ENCODE measurements at regions not wholly inside any gene's neighbourhood (a gene's known extent, or its start where the extent isn't known, plus 50 kb on each side); places are given as distances from the start of the nearest gene placed in this dataset.
A peak's percentile ranks its signal among the peaks of the same experiment; 100 is the strongest.
"Not testable (repeated sequence)": the region's sequence is repeated elsewhere in the genome, so short reads cannot be mapped to it uniquely, and the experiment has no call there.

- DNase-seq = no peak
Measured at GRCh38 chr7:106448346-106448991, 163.7 kb upstream of the NAMPT start.

GRCh38 chr7:106447318-106447847 is 162.6 kb upstream of the NAMPT start:
- no peak for DNase-seq

DNA sequence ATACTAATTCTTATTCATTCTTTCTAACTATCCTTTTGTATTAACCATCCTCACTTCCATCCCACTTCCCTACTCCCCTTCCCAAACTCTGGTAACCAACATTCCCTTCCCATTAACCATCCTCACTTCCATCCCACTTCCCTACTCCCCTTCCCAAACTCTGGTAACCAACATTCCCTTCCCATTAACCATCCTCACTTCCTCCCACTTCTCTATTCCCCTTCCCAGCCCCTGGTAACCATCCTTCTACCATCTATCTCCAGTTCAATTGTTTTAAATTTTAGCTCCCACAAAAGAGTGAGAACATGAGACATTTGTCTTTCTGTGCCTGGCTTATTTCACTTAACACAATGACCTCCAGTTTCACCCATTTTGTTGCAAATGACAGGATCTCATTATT is 160.6 kb upstream of the NAMPT start:
- not testable (repeated sequence) for DNase-seq

DNA sequence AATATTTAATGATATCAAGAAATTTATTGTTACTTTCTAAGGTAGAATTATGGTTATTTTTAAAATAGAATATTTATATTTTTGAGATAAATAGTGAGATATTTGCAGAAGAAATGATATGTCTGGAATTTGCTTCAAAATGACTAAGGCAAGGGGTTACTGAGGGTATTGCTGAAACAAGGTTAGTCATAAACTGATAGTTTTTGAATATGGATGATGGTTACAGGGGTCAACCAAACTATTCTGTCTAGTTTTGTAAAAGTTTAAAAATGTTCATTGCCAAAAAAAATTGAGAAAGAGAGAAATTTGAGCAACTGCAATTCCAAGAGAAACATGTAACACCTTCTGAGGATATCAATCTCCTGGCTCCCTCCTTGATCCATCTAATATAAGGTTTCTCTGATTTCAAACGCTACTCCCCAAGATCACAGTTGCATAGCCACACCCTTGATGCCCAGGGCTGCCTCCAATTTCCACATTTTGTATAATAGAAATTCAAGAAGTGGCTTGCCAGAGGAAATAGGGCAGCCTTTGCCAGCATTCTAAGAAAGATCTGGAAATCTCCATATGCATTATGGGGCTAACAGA is 159.4 kb upstream of the NAMPT start:
- DNase-seq = no peak

GRCh38 chr7:106443156-106443555 is 158.4 kb upstream of the NAMPT start:
- no peak for DNase-seq

- no peak for DNase-seq
Measured at GRCh38 chr7:106442476-106442875, 157.7 kb upstream of the NAMPT start.

- DNase-seq = not testable (repeated sequence)
Measured at GRCh38 chr7:106441343-106441742, 156.6 kb upstream of the NAMPT start.

DNA sequence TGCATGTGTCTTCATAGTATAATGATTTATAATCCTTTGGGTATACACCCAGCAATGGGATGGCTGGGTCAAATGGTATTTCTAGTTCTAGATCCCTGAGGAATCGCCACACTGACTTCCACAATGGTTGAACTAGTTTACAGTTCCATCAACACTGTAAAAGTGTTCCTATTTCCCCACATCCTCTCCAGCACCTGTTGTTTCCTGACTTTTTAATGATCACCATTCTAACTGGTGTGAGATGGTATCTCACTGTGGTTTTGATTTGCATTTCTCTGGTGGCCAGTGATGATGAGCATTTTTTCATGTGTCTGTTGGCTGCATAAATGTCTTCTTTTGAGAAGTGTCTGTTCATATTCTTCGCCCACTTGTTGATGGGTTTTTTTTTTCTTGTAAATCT is 152.2 kb upstream of the NAMPT start:
- DNase-seq = not testable (repeated sequence)

DNA sequence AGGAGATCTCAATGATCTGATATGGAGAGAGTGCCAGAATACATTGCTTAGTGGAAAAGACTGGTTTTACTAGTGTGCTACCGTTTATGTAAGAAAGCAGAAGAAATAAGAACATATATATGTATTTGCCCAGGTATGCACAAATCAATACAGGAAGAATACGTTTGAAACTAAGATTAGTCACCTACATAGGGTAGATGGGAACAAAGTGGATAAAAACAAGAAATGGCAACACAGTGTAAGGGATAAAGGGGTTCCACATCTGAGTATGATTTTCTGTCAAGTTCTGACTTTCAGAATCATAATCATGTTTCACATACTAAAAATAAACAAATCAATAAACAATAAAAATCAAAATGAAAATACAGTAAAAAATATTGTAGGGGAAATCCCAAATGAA is 148.6 kb upstream of the NAMPT start:
- no peak for DNase-seq

GRCh38 chr7:106430535-106431455 is 146.0 kb upstream of the NAMPT start:
- DNase-seq = peak in 1 of 14 donors; percentile 19

GRCh38 chr7:106430103-106430502 is 145.3 kb upstream of the NAMPT start:
- DNase-seq = no peak

GRCh38 chr7:106426803-106427202 is 142.0 kb upstream of the NAMPT start:
- DNase-seq = no peak

DNA sequence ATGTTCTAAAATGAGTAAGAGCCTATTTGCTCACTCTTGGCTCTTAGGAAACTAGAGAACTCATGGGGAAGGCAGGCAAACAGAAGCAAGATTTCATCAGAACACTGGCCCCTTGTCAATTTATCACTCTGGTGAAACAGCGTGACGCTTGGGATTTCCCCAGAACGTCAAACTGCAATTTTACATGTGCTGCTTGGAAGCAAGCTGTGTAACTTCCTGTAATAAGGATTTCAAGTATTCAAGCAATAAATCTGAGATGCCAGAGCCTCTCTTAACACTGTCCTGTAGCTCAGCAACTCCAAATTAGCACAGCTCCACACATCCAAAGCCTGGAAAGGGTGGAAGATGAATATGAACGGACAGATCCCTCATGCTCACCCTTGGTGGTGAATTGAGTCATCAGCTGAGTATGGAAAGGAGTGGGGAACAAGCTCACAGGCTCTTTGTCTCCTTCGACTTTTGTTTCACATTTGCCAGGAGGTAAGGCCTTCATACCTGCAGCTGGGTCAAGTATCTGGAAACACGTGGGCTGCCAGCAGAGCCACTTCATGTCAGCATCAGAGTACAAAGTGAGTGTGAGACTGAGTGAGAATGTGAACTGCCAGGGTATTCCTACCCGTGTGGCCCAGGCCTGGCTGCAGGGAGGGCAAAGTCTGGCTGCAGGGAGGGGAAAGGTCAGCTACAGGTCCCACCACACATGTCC is 140.4 kb upstream of the NAMPT start:
- peak in 7 of 14 donors; percentile 7 to 69 (median 23) for DNase-seq

GRCh38 chr7:106424476-106425016 is 139.8 kb upstream of the NAMPT start:
- DNase-seq = no peak

DNA sequence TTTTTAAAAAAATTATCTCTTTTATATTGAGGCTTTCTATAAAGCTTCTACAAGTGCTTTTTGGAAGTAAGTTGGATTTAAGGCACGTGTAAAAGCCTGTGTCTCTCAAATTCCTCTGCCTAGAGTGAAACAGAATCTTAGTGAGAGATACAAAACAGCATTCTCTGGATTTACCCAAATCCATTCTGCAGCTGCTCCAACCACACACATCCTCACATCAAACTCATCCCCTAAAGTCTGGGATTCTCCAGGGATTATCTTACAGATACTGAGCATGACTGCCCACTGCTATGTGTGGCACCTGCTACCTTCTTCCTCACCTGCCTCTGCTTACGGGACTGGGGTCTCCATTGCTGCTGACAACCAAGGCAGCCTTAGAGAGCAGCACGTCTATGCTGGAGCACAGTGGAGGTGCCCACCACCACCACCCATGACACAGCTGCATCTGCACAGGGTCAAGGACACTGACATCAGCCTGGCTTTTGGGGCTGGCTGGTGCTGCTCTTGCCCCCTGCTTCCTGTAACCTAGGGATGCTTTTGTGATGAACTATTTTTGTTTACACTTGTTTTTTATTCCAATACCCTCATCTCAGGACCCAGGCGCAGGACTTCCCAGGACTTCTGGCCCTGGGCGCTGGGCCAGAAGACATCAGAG is 139.2 kb upstream of the NAMPT start:
- DNase-seq = no peak

DNA sequence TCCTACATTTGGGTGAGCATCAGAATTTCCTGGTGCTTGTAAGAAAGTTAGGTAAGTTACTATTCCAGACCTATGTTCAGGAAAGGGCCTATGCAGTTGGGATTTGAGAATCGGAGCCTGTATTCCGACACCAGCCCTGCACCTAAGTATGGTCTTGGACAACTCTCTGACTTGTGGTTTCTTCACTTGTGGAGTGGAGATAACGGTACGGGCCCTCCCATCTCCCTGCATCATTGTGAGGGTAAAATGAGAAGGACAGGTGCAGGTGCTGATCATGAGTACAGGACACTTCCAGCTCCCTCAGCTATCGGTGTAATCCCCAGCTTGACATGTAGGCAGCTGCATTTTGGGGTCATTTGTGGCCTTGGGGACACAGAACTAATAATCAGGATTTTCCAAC is 138.3 kb upstream of the NAMPT start:
- DNase-seq = no peak

DNA sequence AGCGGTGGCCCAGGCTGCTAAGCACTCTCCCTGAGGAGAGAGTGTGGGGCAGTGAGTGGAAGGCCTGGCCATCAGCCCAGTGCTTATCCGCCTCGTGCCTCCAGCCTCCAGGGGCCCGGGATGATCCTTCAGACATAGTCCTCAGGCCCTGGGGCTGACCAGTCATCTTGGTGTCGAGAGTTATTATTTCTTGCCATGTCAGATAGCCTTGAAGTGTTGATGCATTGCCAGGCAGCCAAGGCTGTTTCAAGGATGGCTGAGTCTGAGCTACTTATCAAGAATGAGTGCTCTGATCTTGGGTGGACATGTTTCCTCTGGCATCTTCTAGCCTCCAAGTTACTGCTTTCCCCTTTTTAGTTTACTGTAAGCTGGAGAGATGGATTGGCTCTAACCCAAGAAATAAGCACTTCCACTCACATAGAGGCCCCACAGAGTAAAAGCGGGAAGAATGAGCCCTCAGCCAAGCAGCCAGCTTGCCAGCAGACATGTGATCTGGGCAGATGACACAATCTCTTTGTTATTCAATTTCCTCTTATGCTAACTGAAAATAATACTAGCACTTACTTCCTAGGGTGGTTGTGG is 136.5 kb upstream of the NAMPT start:
- DNase-seq = peak in 10 of 14 donors; percentile 9 to 81 (median 46)

DNA sequence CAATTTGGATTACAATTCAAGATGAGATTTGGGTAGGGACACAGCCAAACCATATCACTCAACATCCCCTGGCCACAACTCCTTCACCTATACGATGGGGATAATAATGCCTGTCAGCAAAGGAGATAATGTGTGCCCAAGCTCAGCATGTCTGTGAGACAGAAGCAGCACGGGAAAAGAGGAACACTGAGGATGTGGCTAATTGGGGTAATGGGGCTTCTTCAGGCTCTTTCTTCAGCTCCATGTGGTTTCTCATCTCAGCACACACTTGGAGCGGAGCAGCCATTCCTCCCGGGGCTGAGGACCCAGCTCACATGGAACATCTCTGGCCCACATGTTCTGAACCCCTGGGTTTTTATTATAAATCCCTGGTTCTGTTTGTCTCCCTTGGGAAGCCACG is 136.0 kb upstream of the NAMPT start:
- no peak for DNase-seq

- no peak for DNase-seq
Measured at GRCh38 chr7:106420210-106420609, 135.4 kb upstream of the NAMPT start.

DNA sequence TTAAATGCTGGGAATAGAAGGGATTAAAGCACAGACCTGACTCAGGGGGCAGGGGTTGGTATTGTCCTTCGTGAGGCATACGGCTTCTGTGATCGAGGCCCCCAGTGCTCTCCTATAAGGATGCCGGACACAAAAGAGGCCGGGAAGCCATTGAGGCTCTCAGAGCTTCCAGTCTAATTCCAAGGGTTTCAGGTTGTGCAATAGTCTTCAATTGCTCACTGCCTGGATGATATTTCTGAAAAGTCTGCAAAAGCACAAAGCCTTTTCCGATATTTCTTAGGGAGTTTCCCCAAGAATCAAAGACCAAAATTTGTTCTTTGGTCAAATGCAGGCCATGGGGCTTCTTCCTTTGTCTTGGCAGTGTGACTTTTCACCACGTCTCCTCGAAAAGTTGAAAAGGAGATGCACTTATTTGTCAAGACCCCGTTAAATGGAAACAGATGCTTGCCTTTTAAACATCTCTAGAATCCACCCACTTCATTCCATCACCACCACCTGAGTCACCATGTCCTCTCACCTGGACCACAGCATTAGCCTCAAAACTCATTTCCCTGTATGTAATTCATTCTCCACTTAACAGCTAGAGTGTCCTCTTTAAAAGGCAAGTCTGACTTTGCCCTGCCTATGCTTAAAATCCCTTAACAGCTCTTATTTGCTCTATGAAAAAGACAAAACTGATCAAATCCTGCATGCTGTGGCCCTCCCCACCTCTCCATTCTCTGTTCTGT is 134.8 kb upstream of the NAMPT start:
- no peak for DNase-seq

DNA sequence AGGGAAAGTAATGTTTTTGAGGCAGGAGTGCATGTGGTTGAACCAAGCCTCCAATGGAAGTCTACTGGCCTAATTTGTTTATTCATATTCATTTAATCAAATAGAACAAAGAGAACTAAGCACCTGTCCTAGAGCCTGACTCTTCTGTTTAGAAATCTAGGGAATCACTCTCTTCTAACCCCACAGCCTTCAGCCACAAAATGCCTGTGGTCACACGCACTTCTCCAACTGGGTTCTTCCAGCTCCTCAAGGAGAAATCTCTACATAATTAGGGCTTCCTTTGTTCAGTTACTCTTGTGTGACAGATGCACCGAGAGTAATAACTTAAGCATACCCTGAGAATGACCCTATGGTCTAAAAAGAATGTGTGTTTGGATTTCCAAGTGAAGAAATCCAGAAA is 133.7 kb upstream of the NAMPT start:
- DNase-seq = no peak
